ENCODE measurements at regions not wholly inside any gene's neighbourhood (a gene's known extent, or its start where the extent isn't known, plus 50 kb on each side); places are given as distances from the start of the nearest gene placed in this dataset.

GRCh38 chr4:138320831-138321230, 78.7 kb upstream of the SLC7A11 start:
- no peak for TF ChIP-seq CTCF (IDR thresholded peaks at IDR 0.05)
- TF ChIP-seq POLR2A (IDR thresholded peaks at IDR 0.05): no peak

Data from uterus (tissue), 2 donors.